ENCODE measurements at regions not wholly inside any gene's neighbourhood (a gene's known extent, or its start where the extent isn't known, plus 50 kb on each side); places are given as distances from the start of the nearest gene placed in this dataset.
"Not testable (repeated sequence)": the region's sequence is repeated elsewhere in the genome, so short reads cannot be mapped to it uniquely, and the experiment has no call there.

- intact Hi-C loops (cut with micrococcal nuclease), result no loop called here
Measured at GRCh38 chr3:84666468-84666867, 292.3 kb upstream of the CADM2 start.

- intact Hi-C loops (cut with micrococcal nuclease), result no loop called here
Measured at GRCh38 chr3:84679211-84679610, 279.6 kb upstream of the CADM2 start.

GRCh38 chr3:84680700-84681099 lies 278.1 kb upstream of the CADM2 start:
- intact Hi-C loops (cut with micrococcal nuclease), result no loop called here

GRCh38 chr3:84683493-84683892 lies 275.3 kb upstream of the CADM2 start:
- intact Hi-C loops (cut with micrococcal nuclease), result no loop called here

- intact Hi-C loops (cut with micrococcal nuclease), result no loop called here
Measured at GRCh38 chr3:84685467-84685866, 273.3 kb upstream of the CADM2 start.

- intact Hi-C loops (cut with micrococcal nuclease), result no loop called here
Measured at GRCh38 chr3:84692261-84692660, 266.5 kb upstream of the CADM2 start.

GRCh38 chr3:84710288-84710687 lies 248.5 kb upstream of the CADM2 start:
- intact Hi-C loops (cut with micrococcal nuclease), result not testable (repeated sequence)

- intact Hi-C loops (cut with micrococcal nuclease), result no loop called here
Measured at GRCh38 chr3:84717894-84718293, 240.9 kb upstream of the CADM2 start.

- intact Hi-C loops (cut with micrococcal nuclease), result no loop called here
Measured at GRCh38 chr3:84724877-84725276, 233.9 kb upstream of the CADM2 start.

- intact Hi-C loops (cut with micrococcal nuclease), result no loop called here
Measured at GRCh38 chr3:84727616-84728015, 231.2 kb upstream of the CADM2 start.

GRCh38 chr3:84734731-84735130 lies 224.1 kb upstream of the CADM2 start:
- intact Hi-C loops (cut with micrococcal nuclease), result not testable (repeated sequence)

GRCh38 chr3:84738086-84738485 lies 220.7 kb upstream of the CADM2 start:
- intact Hi-C loops (cut with micrococcal nuclease), result no loop called here

- intact Hi-C loops (cut with micrococcal nuclease), result no loop called here
Measured at GRCh38 chr3:84742915-84743425, 215.8 kb upstream of the CADM2 start.

- intact Hi-C loops (cut with micrococcal nuclease), result no loop called here
Measured at GRCh38 chr3:84744130-84744529, 214.7 kb upstream of the CADM2 start.

GRCh38 chr3:84755860-84756259 lies 202.9 kb upstream of the CADM2 start:
- intact Hi-C loops (cut with micrococcal nuclease), result no loop called here

GRCh38 chr3:84759361-84759760 lies 199.4 kb upstream of the CADM2 start:
- intact Hi-C loops (cut with micrococcal nuclease), result no loop called here

- intact Hi-C loops (cut with micrococcal nuclease), result no loop called here
Measured at GRCh38 chr3:84772841-84773240, 185.9 kb upstream of the CADM2 start.

GRCh38 chr3:84783281-84783680 lies 175.5 kb upstream of the CADM2 start:
- intact Hi-C loops (cut with micrococcal nuclease), result no loop called here

GRCh38 chr3:84789961-84790360 lies 168.8 kb upstream of the CADM2 start:
- intact Hi-C loops (cut with micrococcal nuclease), result no loop called here

GRCh38 chr3:84806958-84807357 lies 151.8 kb upstream of the CADM2 start:
- intact Hi-C loops (cut with micrococcal nuclease), result no loop called here

- intact Hi-C loops (cut with micrococcal nuclease), result no loop called here
Measured at GRCh38 chr3:84820126-84820525, 138.7 kb upstream of the CADM2 start.

- intact Hi-C loops (cut with micrococcal nuclease), result no loop called here
Measured at GRCh38 chr3:84820906-84821305, 137.9 kb upstream of the CADM2 start.

- intact Hi-C loops (cut with micrococcal nuclease), result no loop called here
Measured at GRCh38 chr3:84825817-84826216, 133.0 kb upstream of the CADM2 start.

GRCh38 chr3:84830476-84830875 lies 128.3 kb upstream of the CADM2 start:
- intact Hi-C loops (cut with micrococcal nuclease), result no loop called here

Data from T-helper 1 cell treated with Interleukin-12 subunit alpha and Interleukin-12 subunit beta and Interleukin-4 antibody, amounts not matched to agents 30 ng/mL and 1 ng/mL, for 36 hours (primary cell).